HG02759 (cell line): ENCODE measurements at regions not wholly inside any gene's neighbourhood (a gene's known extent, or its start where the extent isn't known, plus 50 kb on each side); places are given as distances from the start of the nearest gene placed in this dataset.

Source experiments
- ATAC-seq: cut with Tn5 transposase; IDR thresholded peaks from one replicate; pipeline ENCODE4 v1.9.1; 2021; ENCODE audit warnings: mild to moderate bottlenecking, moderate library complexity; ENCODE audit not compliant: unreplicated experiment

GRCh38 chr5:167894631-167895472, 396.6 kb upstream of the WWC1 start:
- ATAC-seq: no peak

GRCh38 chr5:167895899-167896659, 395.4 kb upstream of the WWC1 start:
- ATAC-seq: no peak

DNA sequence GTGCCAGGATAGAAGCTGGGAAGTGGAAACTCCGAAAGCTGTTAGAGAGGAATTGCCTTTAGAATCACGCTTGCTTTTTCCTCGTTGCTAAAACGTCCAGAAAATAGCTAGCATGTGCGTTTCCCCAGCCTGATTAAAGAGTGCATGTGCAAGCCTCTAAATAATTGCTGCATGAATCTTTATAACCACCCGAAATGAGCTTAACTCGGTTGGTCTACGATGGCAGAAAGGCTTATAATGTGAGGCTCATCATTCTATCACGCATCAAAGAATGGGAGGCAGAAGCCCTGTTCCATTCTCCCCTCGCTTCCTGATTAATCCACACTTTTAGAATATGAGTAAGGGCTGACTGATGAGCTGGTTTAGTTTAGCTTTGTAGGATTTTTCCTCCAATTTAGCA, 394.6 kb upstream of the WWC1 start:
- no peak for ATAC-seq

DNA sequence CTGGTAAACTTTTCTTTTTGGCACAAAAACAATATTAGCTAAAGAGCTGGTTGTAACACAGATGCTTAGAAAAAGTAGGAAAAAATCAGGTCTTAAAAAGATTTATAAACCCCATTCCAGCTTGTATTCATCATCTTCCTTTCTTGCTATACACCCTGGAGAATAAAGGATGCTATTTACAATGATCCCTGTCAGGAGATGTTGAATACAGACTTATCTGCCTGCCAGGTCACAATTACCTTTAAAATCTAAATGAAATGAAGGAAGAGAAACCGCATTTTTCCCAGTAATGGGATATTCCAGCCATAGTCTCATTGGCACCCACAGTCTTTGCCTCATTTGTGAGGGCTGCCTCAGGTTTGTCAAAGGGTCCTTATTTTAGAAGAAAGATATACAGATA, 394.1 kb upstream of the WWC1 start:
- ATAC-seq: no peak

- no peak for ATAC-seq
These were observed 392.9 kb upstream of the WWC1 start for GRCh38 chr5:167898361-167899042.

- no peak for ATAC-seq
These were observed 391.9 kb upstream of the WWC1 start for GRCh38 chr5:167899490-167900070.

DNA sequence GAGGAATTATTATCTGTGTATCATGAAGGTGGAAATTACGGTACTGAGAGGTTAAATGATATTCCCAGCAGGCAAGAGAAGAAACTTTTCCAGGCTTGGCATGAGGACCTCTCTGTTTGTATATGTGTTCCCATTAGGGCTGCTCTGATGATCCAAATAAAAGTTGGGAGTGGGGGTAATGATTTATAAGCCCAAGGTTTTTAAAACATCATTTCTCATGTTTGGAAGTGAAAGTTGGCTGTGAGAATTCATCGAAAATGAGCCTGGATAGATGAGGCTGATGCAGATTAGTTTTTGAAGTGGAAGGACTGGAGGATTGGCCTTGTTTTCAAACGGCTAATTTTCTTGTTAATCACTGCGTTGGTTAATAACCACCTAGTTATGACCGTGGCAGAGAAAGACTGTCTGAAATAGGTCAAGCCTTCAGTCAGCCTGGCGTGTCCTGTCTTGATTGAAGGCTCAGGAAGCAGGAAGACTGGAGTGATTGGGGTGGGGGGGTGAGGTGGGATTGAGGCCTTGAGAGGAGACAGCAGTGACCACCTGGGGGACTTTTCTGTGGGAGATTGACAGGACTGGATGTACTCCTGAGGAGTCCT, 391.0 kb upstream of the WWC1 start:
- ATAC-seq: no peak

- no peak for ATAC-seq
These were observed 389.1 kb upstream of the WWC1 start for GRCh38 chr5:167902298-167902697.

DNA sequence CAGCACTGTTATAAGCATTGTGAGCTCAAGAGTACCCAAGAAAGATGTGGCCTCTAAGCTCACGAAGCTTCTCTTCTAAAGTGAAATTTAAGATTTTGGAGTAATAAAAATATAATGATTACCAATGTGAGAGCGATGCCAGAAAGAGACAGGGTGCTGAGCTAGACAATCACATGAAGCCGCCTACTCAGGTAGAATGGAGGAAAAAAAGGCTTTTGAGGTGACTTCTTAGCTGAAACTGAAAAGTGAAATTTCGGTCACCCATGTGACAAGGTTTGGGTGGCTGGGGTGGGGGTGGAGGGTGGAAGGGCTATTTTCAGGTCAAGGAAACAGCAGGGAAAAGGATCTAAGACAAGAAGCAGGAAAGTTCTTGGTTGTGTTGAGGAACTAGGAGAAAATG, 388.2 kb upstream of the WWC1 start:
- ATAC-seq: no peak

DNA sequence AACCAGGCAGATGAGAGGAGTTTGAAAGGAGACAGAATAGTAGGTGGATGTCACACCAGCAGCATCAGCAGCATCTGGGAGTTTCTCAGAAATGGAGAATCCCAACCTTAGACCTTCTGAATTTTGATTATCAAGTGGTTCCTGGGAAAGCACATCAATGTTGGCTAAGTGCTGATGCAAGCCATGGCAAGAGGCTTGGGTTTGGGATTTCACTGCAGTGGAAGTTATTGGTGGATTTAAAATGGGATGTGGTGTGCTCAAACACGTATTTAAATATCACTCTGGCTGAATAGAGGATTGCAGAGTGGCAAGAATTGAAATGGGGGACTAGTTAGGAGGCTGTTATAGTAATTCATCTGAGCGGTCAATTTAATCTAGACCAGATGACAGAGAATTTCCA, 387.8 kb upstream of the WWC1 start:
- ATAC-seq: no peak

- no peak for ATAC-seq
These were observed 385.3 kb upstream of the WWC1 start for GRCh38 chr5:167905919-167906853.

DNA sequence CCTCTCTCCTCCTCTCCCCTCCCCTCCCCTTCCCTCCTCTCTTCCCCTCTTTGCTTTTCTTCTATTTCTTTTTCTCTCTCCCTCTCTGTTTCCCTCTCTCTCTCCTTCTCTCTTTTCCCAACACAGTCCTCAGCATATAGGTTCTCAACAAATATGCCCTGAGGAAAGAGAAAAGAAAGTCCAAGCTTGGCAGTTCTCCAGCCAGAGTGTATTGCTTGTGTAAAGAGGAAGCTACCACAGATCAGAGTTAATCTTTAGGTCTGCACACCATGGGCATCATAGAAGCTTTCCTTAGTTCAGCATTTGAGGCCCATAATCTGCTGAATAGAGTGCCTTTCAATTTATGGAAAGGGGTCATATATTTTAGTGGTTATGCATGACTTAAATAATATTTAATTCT, 382.8 kb upstream of the WWC1 start:
- no peak for ATAC-seq

DNA sequence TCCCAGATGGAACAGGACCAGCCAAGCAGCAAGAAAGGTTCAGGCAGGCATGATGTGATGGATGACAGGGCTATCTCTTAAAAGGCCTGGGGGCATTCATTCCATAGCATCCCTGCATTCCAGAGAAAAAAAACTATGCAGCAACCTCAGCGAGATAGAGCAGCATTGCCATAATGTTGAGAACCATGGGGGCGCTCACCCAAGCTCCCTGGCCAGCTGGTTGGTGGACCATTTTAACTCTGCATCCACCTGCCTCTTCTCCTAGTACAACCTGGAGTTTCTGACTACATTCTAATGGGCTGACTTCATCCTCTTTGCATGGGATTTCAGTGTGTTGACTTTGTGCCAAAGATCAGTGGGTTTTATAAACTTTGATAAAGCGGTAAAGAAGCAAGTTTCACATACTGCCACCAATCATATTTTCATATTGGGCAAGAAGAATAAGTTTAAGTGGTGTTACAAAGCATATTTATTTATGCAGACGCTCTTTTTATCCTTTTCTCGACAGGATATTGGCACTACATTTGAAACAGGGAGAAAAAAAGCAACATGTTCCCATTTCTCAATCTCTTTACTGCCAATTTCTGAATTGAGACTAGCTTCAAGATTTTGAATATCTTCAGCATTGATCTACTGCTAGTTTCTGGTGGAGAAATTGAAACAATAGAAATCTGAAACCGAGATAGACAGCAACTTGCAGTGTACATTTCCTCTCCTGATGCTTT, 378.3 kb upstream of the WWC1 start:
- no peak for ATAC-seq

GRCh38 chr5:167915237-167915636, 376.2 kb upstream of the WWC1 start:
- no peak for ATAC-seq

GRCh38 chr5:167916261-167916691, 375.2 kb upstream of the WWC1 start:
- no peak for ATAC-seq

- ATAC-seq: no peak
These were observed 374.7 kb upstream of the WWC1 start for GRCh38 chr5:167916706-167917105.

DNA sequence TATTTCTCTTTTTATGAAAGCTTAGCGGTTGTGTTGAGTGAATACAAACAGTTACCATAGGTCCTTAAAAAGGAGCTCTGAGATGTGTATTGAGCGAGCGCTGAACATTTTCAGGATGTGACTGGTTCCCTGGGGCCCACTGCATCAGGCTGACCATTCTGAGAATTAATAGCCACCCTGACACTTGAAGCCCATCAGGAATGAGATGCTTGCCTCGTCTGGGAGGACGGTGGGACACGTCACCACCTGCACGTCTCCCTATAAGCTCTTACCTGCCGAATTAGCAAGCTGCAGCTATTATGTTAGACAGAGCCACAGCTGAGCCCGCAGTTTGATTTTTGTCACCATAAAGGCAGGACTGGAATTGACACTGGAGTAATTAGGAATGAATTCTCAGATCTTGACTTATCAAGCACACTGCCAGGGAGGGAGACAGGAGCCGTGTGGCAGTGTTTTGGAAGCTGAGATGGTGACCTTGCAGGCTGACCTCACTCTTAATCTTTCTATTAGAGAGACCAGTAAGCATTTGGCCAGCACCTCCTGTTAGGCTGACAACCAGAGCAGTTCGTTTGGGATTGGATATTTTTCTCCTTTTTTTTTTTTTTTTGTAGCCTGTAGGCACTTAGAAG, 373.1 kb upstream of the WWC1 start:
- ATAC-seq: no peak

DNA sequence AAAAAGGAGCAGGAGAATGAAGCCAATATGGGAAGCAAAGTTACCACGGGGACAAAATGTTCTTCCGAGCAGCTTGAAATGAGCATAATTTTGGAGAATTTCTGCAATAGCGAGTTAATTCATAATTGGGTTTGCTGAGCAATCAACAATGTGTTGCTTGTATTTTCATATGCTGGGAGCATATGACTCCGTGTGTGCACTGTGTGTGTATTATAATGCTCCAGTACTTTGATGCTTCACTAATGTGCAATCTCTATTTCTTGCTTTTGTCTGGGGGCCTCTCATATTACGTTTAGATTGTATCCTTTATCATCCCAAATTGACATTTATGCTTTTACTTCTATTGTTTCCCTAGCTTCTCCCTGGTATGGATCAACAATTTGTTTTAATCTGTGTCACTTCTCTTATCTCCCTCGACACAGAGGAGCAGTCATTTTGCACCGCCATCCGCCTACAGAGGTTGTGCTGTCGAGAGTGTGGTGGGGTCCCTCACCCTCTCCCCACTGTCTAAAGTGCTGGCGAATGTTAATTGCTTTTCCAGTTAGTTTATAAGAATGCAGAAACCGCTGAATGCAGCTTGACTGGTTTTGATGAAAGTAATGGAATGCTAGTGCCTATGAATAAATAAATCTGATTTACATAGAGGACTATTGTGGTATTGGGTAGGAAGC, 372.5 kb upstream of the WWC1 start:
- no peak for ATAC-seq
